ENCODE measurements at regions not wholly inside any gene's neighbourhood (a gene's known extent, or its start where the extent isn't known, plus 50 kb on each side); places are given as distances from the start of the nearest gene placed in this dataset.
"Not testable (repeated sequence)": the region's sequence is repeated elsewhere in the genome, so short reads cannot be mapped to it uniquely, and the experiment has no call there.

DNA sequence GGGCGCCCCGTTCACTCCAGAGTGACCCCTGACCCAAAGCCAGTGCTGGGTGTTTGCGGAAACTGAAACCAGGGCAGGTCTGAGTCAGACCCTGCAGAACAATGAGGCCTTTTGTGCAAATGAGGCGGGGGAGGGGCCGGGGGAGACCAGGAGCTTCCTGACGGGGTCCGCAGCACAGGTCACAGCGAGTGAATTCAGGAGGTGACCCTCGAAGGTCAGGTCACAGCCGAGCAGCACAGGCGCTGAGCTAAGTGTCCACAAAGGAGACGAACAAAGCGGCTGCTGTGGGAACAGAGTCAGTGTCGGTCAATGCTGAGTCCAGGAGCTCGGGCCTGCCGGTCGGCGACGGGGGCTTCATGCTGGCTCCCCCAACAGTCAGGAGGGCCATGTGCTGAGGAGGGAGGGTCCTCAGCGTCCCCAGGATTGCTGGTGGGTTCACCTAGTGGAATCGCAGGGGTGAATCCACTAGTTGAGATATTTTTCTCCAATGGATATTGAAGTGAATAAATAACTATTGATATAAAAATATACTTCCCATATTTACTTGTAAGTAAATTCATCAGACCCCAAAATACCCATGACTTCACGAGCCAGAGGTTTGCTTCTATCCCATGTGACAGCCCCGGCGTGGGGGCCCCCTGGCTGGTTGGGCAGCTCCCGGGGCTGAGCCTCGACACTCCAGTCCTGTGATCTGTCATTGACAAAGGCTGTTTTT is 188.4 kb upstream of the SULF2 start:
- Mint-ChIP-seq H3K36me3 (ENCODE audit: low read depth) (no peaks in the 10 kb centered on the region), H3K4me3 (no peak overlapping the region), H3K27me3 (peaks cover 14% of the 10 kb centered on the region), H3K27ac (no peak overlapping the region), H3K4me1 (ENCODE audit: low read depth) (peaks cover 13% of the 10 kb centered on the region), H3K9me3 (no peaks in the 10 kb centered on the region)
- DNase-seq (no peak), ATAC-seq (no peak)
- ChIA-PET CTCF (no interaction called here), POLR2A (no interaction called here)
- TF ChIP-seq, protein P1, sequence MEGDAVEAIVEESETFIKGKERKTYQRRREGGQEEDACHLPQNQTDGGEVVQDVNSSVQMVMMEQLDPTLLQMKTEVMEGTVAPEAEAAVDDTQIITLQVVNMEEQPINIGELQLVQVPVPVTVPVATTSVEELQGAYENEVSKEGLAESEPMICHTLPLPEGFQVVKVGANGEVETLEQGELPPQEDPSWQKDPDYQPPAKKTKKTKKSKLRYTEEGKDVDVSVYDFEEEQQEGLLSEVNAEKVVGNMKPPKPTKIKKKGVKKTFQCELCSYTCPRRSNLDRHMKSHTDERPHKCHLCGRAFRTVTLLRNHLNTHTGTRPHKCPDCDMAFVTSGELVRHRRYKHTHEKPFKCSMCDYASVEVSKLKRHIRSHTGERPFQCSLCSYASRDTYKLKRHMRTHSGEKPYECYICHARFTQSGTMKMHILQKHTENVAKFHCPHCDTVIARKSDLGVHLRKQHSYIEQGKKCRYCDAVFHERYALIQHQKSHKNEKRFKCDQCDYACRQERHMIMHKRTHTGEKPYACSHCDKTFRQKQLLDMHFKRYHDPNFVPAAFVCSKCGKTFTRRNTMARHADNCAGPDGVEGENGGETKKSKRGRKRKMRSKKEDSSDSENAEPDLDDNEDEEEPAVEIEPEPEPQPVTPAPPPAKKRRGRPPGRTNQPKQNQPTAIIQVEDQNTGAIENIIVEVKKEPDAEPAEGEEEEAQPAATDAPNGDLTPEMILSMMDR (IDR thresholded peaks at IDR 0.05) = no peak
- intact Hi-C loops (cut with micrococcal nuclease) = no loop called here

DNA sequence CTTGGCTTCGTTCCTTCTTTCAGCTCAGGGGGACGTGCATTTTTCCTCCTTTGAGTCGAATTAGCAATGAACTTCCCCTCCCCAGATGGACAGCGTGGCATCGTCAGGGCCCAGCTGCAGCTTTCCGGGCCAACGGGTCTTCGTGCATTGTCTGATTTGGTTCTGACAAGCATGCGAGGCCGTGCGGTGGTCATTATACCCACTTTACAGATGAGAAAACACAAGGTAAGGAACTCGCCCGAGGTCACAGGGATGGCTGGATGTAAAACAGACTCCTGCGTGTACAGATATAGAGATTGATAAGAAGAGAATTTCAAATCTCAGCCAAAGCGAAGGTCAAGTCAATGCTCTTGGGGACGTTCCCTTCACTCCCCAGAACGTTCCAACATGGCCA is 187.6 kb upstream of the SULF2 start:
- no peak for DNase-seq
- Mint-ChIP-seq H3K4me1 (ENCODE audit: low read depth) (peaks cover 9% of the 10 kb centered on the region), H3K9me3 (no peaks in the 10 kb centered on the region), H3K27ac (no peak overlapping the region), H3K27me3 (peaks cover 14% of the 10 kb centered on the region), H3K36me3 (ENCODE audit: low read depth) (no peaks in the 10 kb centered on the region), H3K4me3 (no peak overlapping the region)
- ChIA-PET CTCF (no interaction called here), POLR2A (no interaction called here)
- TF ChIP-seq, protein P1 (IDR thresholded peaks at IDR 0.05) = no peak
- ATAC-seq = no peak
- intact Hi-C loops (cut with micrococcal nuclease) = no loop called here

DNA sequence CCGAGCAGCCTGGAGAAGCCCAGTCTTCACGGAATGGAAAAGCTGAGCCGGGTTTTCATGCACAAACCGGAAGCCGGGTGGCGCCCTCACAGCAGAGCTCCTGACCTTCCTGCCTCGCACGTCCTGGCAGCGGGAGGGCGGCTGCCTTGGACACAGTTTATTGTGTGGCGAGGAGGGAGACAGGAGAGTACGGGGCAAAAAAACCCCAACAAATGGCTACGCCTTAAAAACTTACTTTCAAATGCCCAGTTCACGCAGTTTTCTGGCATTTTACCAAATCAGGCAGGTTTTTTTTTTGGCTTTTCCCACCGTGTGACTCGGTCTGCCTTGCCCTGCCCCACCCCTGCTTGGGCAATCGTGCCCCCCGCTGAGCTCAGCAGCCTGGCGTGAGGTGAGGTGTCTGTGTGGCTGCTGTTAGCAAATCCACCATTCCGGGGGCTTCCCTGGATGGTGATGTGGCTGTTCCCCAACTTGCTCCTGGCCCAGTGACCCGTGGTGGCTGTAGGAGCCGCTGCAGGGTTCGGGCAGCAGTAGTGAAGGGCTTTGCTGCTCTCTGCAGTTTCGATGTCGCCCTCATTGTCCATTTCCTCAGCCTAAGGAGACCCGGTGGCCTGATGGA is 187.1 kb upstream of the SULF2 start:
- CTCF ChIA-PET; H3K27me3 Mint-ChIP-seq; H3K9me3 Mint-ChIP-seq; H3K4me3 Mint-ChIP-seq; ATAC-seq; H3K4me1 Mint-ChIP-seq (ENCODE audit: low read depth); POLR2A ChIA-PET; H3K36me3 Mint-ChIP-seq (ENCODE audit: low read depth); intact Hi-C loops (cut with micrococcal nuclease); H3K27ac Mint-ChIP-seq: not testable (repeated sequence)
- peak; percentile 13 for DNase-seq

DNA sequence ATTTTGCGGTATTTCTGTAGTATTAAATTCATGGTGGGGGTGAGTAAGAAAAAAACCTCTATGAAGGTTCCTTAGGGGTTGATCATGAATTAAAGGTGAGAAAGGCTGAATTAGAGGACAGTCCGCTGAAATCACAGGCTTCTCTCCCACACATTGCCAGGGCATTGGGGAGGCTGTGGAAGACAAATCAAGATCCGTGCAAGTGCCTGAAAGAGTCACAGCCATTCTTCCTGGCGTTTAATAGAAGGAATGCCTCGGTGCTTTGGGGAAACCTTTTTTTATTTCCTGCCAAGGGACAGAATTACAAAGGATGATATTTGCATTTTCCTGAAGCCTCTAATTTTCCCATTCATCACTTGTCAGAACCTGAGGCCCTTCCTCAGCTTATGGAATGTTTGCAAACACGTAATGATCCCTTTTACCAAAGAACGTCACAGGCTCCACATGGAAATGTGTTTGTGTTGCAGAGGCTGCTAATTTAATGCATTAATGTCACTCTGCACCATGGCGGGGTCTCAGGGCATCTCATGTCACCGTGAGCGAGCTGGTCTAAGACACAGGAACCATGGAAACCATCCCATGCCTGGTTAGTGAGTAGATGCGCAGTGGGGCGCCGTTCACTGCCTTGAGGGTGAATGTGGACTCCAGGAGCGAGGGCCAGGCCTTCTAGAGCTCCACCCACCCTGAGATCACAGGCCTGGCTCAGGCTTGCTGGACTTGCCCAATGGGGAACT is 185.9 kb upstream of the SULF2 start:
- ChIA-PET POLR2A (no interaction called here), CTCF (no interaction called here)
- peaks cover 6% of the 10 kb centered on the region for H3K27me3 Mint-ChIP-seq
- H3K27ac Mint-ChIP-seq = no peak overlapping the region
- H3K9me3 Mint-ChIP-seq = no peaks in the 10 kb centered on the region
- no peaks in the 10 kb centered on the region for H3K36me3 Mint-ChIP-seq (ENCODE audit: low read depth)
- DNase-seq = no peak
- peaks cover 4% of the 10 kb centered on the region for H3K4me1 Mint-ChIP-seq (ENCODE audit: low read depth)
- H3K4me3 Mint-ChIP-seq = no peak overlapping the region
- no peak for ATAC-seq
- intact Hi-C loops (cut with micrococcal nuclease) = no loop called here
- TF ChIP-seq, protein P1 (IDR thresholded peaks at IDR 0.05) = no peak

DNA sequence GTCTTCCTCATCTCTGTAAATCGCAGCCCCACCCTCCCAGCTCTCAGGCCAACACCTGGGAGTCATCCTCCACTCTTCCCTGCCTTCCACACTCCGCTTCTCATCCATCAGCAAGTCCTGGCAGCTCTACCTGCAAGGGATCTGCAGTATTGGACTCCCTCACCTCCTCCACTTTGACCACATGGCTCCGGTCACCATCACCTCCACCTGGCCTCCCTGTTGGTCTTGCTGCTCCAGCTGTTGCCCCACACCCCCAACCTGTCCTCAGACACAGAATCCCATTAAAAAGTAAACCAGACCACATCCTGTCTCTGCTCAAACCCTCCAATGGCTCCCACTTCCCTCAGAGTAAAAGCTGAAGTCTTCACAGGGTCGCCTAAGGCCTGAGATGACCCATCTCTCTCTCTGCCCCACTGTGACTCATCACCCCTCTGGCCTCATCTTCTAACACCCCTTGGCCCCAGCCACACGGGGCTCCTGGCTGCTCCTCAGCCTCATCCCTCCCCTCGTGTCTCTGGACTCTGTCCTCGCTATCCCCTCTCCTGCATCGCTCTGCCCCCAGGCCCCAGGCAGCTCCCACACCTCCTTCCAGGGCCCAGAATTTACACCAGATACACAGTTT is 185.1 kb upstream of the SULF2 start:
- H3K4me3 Mint-ChIP-seq = no peak overlapping the region
- ChIA-PET CTCF (no interaction called here), POLR2A (no interaction called here)
- peaks cover 3% of the 10 kb centered on the region for H3K4me1 Mint-ChIP-seq (ENCODE audit: low read depth)
- intact Hi-C loops (cut with micrococcal nuclease) = no loop called here
- no peaks in the 10 kb centered on the region for H3K36me3 Mint-ChIP-seq (ENCODE audit: low read depth)
- DNase-seq (no peak), ATAC-seq (no peak)
- peaks cover 5% of the 10 kb centered on the region for H3K27me3 Mint-ChIP-seq
- H3K9me3 Mint-ChIP-seq = no peaks in the 10 kb centered on the region
- TF ChIP-seq, protein P1 (IDR thresholded peaks at IDR 0.05) = no peak
- no peak overlapping the region for H3K27ac Mint-ChIP-seq
